ENCODE measurements at regions not wholly inside any gene's neighbourhood (a gene's known extent, or its start where the extent isn't known, plus 50 kb on each side); places are given as distances from the start of the nearest gene placed in this dataset.

DNA sequence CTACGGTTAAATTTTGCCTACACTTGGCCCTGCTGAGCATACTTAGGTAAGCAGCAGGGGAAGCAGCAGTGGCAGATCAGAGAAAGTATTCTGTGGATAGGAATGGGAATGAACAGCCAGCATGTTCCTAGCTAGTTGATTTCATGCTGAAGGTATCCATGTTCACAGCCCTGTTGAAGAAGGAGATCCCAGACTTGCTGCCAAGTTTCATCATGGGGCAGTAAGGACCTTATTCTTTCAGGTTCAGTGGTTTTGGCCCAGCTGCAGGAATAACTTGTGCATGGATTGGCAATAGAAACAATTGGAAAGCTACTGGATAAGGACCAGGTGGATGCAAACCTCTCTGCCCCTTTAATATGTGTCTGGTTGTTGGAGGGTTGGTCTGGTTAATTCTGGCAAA is 98.2 kb upstream of the TMEM178A start:
- TF ChIP-seq, protein P1, sequence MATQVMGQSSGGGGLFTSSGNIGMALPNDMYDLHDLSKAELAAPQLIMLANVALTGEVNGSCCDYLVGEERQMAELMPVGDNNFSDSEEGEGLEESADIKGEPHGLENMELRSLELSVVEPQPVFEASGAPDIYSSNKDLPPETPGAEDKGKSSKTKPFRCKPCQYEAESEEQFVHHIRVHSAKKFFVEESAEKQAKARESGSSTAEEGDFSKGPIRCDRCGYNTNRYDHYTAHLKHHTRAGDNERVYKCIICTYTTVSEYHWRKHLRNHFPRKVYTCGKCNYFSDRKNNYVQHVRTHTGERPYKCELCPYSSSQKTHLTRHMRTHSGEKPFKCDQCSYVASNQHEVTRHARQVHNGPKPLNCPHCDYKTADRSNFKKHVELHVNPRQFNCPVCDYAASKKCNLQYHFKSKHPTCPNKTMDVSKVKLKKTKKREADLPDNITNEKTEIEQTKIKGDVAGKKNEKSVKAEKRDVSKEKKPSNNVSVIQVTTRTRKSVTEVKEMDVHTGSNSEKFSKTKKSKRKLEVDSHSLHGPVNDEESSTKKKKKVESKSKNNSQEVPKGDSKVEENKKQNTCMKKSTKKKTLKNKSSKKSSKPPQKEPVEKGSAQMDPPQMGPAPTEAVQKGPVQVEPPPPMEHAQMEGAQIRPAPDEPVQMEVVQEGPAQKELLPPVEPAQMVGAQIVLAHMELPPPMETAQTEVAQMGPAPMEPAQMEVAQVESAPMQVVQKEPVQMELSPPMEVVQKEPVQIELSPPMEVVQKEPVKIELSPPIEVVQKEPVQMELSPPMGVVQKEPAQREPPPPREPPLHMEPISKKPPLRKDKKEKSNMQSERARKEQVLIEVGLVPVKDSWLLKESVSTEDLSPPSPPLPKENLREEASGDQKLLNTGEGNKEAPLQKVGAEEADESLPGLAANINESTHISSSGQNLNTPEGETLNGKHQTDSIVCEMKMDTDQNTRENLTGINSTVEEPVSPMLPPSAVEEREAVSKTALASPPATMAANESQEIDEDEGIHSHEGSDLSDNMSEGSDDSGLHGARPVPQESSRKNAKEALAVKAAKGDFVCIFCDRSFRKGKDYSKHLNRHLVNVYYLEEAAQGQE (IDR thresholded peaks at IDR 0.05; ENCODE audit: insufficient read depth in 1 of 2, low read depth in 2 of 2, low read length in 1 of 2) = no peak
- TF ChIP-seq, protein P2, sequence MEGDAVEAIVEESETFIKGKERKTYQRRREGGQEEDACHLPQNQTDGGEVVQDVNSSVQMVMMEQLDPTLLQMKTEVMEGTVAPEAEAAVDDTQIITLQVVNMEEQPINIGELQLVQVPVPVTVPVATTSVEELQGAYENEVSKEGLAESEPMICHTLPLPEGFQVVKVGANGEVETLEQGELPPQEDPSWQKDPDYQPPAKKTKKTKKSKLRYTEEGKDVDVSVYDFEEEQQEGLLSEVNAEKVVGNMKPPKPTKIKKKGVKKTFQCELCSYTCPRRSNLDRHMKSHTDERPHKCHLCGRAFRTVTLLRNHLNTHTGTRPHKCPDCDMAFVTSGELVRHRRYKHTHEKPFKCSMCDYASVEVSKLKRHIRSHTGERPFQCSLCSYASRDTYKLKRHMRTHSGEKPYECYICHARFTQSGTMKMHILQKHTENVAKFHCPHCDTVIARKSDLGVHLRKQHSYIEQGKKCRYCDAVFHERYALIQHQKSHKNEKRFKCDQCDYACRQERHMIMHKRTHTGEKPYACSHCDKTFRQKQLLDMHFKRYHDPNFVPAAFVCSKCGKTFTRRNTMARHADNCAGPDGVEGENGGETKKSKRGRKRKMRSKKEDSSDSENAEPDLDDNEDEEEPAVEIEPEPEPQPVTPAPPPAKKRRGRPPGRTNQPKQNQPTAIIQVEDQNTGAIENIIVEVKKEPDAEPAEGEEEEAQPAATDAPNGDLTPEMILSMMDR (IDR thresholded peaks at IDR 0.05) = no peak
- TF ChIP-seq SIN3A (IDR thresholded peaks at IDR 0.05; ENCODE audit: borderline replicate concordance, insufficient read depth, low read depth, low read length) = no peak
- TF ChIP-seq TCF7L2 (IDR thresholded peaks at IDR 0.05; ENCODE audit: low read depth, low read length) = no peak
- TF ChIP-seq POLR2AphosphoS5 (IDR thresholded peaks at IDR 0.05; ENCODE audit: low read depth, low read length) = no peak

Data from Panc1 (cell line).